ENCODE measurements at regions not wholly inside any gene's neighbourhood (a gene's known extent, or its start where the extent isn't known, plus 50 kb on each side); places are given as distances from the start of the nearest gene placed in this dataset.

- TF ChIP-seq EZH2 (IDR thresholded peaks at IDR 0.05; ENCODE audit: borderline replicate concordance) = no peak
- TF ChIP-seq CTCF (IDR thresholded peaks at IDR 0.05; ENCODE audit: poor library complexity) = no peak
- no peak for TF ChIP-seq EZH2phosphoT487 (IDR thresholded peaks at IDR 0.05; ENCODE audit: low read depth, severe bottlenecking, unreplicated experiment)
These were observed 178.7 kb downstream of the BMP7 start for GRCh38 chr20:57087705-57088104.
